Naive thymus-derived CD4-positive, alpha-beta T cell (primary cell): ENCODE measurements at regions not wholly inside any gene's neighbourhood (a gene's known extent, or its start where the extent isn't known, plus 50 kb on each side); places are given as distances from the start of the nearest gene placed in this dataset.

Experiments
- ATAC-seq: fragments of 150-1000 bp; cut with Tn5 transposase; 2 replicates; pipeline ENCODE4 v1.10.0; 2021; ENCODE audit warnings: mild to moderate bottlenecking, moderate library complexity
- CTCF ChIA-PET: fragments of 350-600 bp; sonication (Branson Sonifier 250); formaldehyde crosslinking; loops from one replicate; lab custom pipeline; 2021; ENCODE audit warnings: antibody characterized with exemption; lab: Charles Lee
- POLR2A ChIA-PET: fragments of 350-600 bp; sonication (Branson Sonifier 250); formaldehyde crosslinking; loops from one replicate; lab custom pipeline; 2021; ENCODE audit warnings: antibody characterized with exemption, inconsistent platforms; lab: Charles Lee
- DNase-seq, 9 donors: peaks; one replicate each; pipeline versions ENCODE4 v3.0.0 to v3.0.0-alpha.2; 2020 to 2022; ENCODE audit warnings: mixed read lengths in 1 of 9
- H3K27ac ChIP-seq: one replicate; pipeline ENCODE4 v1.7.0; 2013; ENCODE audit warnings: mild to moderate bottlenecking, low read depth, low read length, moderate library complexity
- H3K27me3 ChIP-seq, 2 donors: one replicate each; pipeline ENCODE4 v1.7.0; 2013; ENCODE audit warnings: low read length in 2 of 2, mild to moderate bottlenecking in 2 of 2, moderate library complexity in 2 of 2; ENCODE audit not compliant: control insufficient read depth in 2 of 2, insufficient read depth in 2 of 2
- H3K36me3 ChIP-seq, 3 experiments: 1 replicate in 2 of 3; 2 replicates in 1 of 3; pipeline ENCODE4 v1.7.0; 2013; ENCODE audit warnings: low read length in 3 of 3, mild to moderate bottlenecking in 3 of 3, moderate library complexity in 1 of 3; ENCODE audit not compliant: insufficient read depth in 3 of 3, control insufficient read depth in 2 of 3
- H3K4me1 ChIP-seq, 2 donors: one replicate each; pipeline ENCODE4 v1.7.0; 2013; ENCODE audit warnings: low read length in 2 of 2, mild to moderate bottlenecking in 2 of 2, moderate library complexity in 1 of 2; ENCODE audit not compliant: control insufficient read depth in 2 of 2, insufficient read depth in 2 of 2
- H3K4me3 ChIP-seq: 2 replicates; pipeline ENCODE4 v1.7.0; 2013; ENCODE audit warnings: mild to moderate bottlenecking, low read length
- H3K9me3 ChIP-seq, 3 experiments: 1 replicate in 2 of 3; 2 replicates in 1 of 3; pipeline ENCODE4 v1.7.0; 2013; ENCODE audit warnings: low read length in 3 of 3; ENCODE audit not compliant: control insufficient read depth in 2 of 3
- H3K27ac Mint-ChIP-seq, 9 donors: one replicate each; pipeline ENCODE4 v1.8.0; 2020 to 2022; ENCODE audit warnings: mixed read lengths in 9 of 9, mild to moderate bottlenecking in 8 of 9, moderate library complexity in 5 of 9, inconsistent platforms in 2 of 9
- H3K27me3 Mint-ChIP-seq, 5 donors: one replicate each; pipeline ENCODE4 v1.8.0; 2021 to 2022; ENCODE audit warnings: mixed read lengths in 5 of 5, mild to moderate bottlenecking in 1 of 5
- H3K36me3 Mint-ChIP-seq, 5 donors: one replicate each; pipeline ENCODE4 v1.8.0; 2020 to 2022; ENCODE audit warnings: mixed read lengths in 5 of 5, mild to moderate bottlenecking in 3 of 5, inconsistent platforms in 1 of 5
- H3K4me1 Mint-ChIP-seq, 7 donors: one replicate each; pipeline ENCODE4 v1.8.0; 2020 to 2022; ENCODE audit warnings: mixed read lengths in 7 of 7, mild to moderate bottlenecking in 3 of 7, inconsistent platforms in 1 of 7
- H3K4me3 Mint-ChIP-seq, 10 donors: one replicate each; pipeline ENCODE4 v1.8.0; 2020 to 2022; ENCODE audit warnings: mild to moderate bottlenecking in 10 of 10, mixed read lengths in 10 of 10, moderate library complexity in 6 of 10, inconsistent platforms in 2 of 10
- H3K9me3 Mint-ChIP-seq, 11 donors: one replicate each; pipeline ENCODE4 v1.8.0; 2020 to 2022; ENCODE audit warnings: mixed read lengths in 11 of 11, mild to moderate bottlenecking in 4 of 11, inconsistent platforms in 1 of 11, moderate library complexity in 1 of 11
- intact Hi-C, 2 donors: fragments of 100-400 bp; cut with micrococcal nuclease; formaldehyde crosslinking; loops; one replicate each; pipeline ENCODE4 v1.15.1; 2023

DNA sequence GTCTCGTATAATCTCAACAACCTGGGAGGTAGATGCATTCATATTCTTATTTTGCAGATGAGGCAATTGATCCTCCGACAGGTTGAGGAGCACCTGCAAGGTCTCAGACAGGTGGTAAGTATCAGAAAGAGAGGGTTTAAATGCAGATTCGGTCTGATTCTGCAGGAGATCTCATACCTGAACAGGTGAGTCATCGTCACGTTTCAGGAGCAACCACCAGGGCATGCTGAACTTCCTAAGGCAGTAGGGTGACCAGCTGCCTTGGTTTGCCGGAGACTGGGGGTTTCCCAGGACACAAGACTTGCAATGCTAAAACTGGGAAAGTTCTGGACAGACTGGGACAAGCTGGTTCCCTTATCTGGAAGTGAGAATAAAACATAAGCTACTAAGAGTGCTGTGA, 68.8 kb upstream of the TSHZ3 start:
- H3K4me3 ChIP-seq, result no peak overlapping the region
- Mint-ChIP-seq H3K27me3 (peaks cover 0 to 47% (median 29%) of the 10 kb centered on the region in 5 donors), H3K4me3 (no peak overlapping the region), H3K4me1 (no peaks in the 10 kb centered on the region), H3K36me3 (no peaks in the 10 kb centered on the region), H3K27ac (no peak overlapping the region), H3K9me3 (peaks cover 0 to 2% (median 0%) of the 10 kb centered on the region in 11 donors)
- no peak for ATAC-seq
- no peak for DNase-seq
- intact Hi-C loops, result no loop called here
- POLR2A ChIA-PET, result no interaction called here
- H3K27me3 ChIP-seq, result no peaks in the 10 kb centered on the region
- CTCF ChIA-PET, result no interaction called here
- H3K36me3 ChIP-seq, result no peaks in the 10 kb centered on the region
- no peak overlapping the region for H3K27ac ChIP-seq
- no peaks in the 10 kb centered on the region for H3K9me3 ChIP-seq
- no peaks in the 10 kb centered on the region for H3K4me1 ChIP-seq

DNA sequence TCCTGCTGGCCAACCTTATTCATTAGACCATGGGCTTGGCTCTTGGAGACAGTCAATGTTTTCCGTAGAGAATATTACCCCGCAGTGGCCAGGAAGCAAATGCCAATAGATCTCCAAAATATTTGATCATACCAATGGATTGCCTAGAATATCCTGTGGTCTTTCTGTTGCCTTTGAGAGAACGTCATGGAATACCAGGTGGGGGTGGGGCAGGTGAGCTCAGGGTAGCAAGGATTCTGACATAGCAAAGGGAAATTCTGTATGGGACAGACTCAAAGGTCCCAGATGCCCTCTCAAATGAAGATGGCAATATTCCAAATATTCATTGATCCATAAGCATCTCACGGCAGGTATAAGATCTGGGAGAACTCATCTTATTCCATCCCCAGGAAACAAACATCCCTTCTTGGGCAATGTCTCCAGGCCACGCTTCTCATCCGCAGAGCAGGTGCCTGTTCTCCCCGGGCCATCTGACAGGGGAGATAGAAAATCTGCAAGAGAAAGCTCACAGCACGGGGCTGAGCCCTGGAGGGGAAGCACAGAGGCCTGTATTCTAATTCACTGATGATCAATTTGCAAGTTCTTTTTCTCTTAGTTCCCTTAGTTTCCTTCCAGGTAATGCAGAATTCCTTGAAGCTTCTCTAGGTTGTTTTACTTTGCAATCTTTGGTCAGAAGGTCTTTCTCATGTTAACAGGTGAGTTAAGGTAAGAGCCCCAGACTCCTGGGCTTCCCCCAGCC, 69.6 kb upstream of the TSHZ3 start:
- Histone ChIP-seq H3K27ac (no peak overlapping the region), H3K9me3 (no peaks in the 10 kb centered on the region), H3K36me3 (no peaks in the 10 kb centered on the region), H3K4me1 (no peaks in the 10 kb centered on the region), H3K27me3 (no peaks in the 10 kb centered on the region), H3K4me3 (no peak overlapping the region)
- no peak for ATAC-seq
- peaks cover 0 to 2% (median 0%) of the 10 kb centered on the region in 11 donors for H3K9me3 Mint-ChIP-seq
- H3K4me3 Mint-ChIP-seq, result no peak overlapping the region
- no peak overlapping the region for H3K27ac Mint-ChIP-seq
- CTCF ChIA-PET, result no interaction called here
- no peaks in the 10 kb centered on the region for H3K4me1 Mint-ChIP-seq
- POLR2A ChIA-PET, result no interaction called here
- H3K27me3 Mint-ChIP-seq, result peaks cover 0 to 45% (median 29%) of the 10 kb centered on the region in 5 donors
- intact Hi-C loops, result no loop called here
- DNase-seq, result no peak
- H3K36me3 Mint-ChIP-seq, result no peaks in the 10 kb centered on the region

DNA sequence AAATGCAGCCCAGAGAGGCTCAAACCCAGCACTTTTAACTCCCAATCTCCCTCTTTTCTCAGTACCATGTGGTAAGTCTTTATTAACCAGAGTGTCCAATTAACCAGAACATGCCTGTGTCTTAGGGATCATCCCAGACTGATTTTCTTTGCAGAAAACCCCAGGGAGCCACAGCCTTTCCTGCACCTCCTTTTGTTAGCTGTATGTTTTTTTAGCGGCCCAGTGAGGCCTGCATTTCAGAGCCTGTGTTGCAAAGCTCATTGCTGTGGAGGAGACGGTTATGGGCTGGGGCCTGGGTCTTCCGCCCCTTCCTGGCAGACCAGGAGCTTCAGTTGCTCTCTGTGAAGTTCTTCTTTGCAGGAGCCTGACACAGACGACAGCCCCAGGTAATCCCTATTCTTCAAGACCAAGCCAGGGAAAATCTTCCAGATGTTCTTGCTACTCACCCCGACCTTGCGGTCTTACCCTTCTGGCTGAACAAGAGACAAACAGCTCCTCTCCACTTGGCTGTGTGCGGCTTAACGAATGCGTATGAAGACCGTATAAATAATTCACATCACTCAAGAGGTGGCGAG, 70.7 kb upstream of the TSHZ3 start:
- Mint-ChIP-seq H3K27ac (no peak overlapping the region), H3K9me3 (peaks cover 0 to 2% (median 0%) of the 10 kb centered on the region in 11 donors)
- POLR2A ChIA-PET, result no interaction called here

DNA sequence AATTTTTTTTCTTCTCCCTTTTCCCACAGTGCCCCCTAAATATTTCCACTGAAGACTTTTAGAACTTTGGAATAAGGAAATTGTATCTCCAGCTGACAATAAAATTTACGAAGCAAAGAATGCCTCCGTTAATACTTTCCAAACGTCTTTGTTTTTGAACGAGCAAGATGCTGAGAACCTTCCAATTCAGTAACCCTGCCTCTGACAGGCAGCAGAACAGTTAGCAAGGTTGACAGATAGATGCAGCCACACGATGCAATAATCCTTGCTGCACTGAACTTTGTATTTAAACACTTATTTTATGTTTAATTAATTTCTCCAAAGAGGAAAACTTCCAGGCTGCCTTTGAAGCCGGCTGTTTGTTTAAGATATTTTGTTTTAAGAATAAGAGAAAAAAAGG, 71.8 kb upstream of the TSHZ3 start:
- Mint-ChIP-seq H3K4me3 (no peak overlapping the region), H3K4me1 (no peaks in the 10 kb centered on the region), H3K36me3 (no peaks in the 10 kb centered on the region), H3K9me3 (peaks cover 0 to 2% (median 0%) of the 10 kb centered on the region in 11 donors), H3K27ac (no peak overlapping the region), H3K27me3 (peaks cover 0 to 45% (median 25%) of the 10 kb centered on the region in 5 donors)
- Histone ChIP-seq H3K36me3 (no peaks in the 10 kb centered on the region), H3K4me1 (no peaks in the 10 kb centered on the region), H3K4me3 (no peak overlapping the region), H3K27ac (no peak overlapping the region), H3K27me3 (no peaks in the 10 kb centered on the region), H3K9me3 (no peaks in the 10 kb centered on the region)
- DNase-seq, result no peak
- POLR2A ChIA-PET, result no interaction called here
- CTCF ChIA-PET, result no interaction called here
- intact Hi-C loops, result no loop called here
- no peak for ATAC-seq

More for the DNA sequence above, 70.7 kb upstream of the TSHZ3 start:
- Histone ChIP-seq H3K9me3 (no peaks in the 10 kb centered on the region), H3K36me3 (no peaks in the 10 kb centered on the region), H3K27ac (no peak overlapping the region), H3K4me3 (no peak overlapping the region), H3K27me3 (no peaks in the 10 kb centered on the region), H3K4me1 (no peaks in the 10 kb centered on the region)
- CTCF ChIA-PET, result interaction anchor here (0.6 kb wide), 1 partner anchor 182 kb away, joined by 3 read pairs; no protein-coding TSS in a partner anchor
- no peaks in the 10 kb centered on the region for H3K4me1 Mint-ChIP-seq
- no peaks in the 10 kb centered on the region for H3K36me3 Mint-ChIP-seq
- intact Hi-C loops, result no loop called here
- DNase-seq (no peak), ATAC-seq (no peak)
- peaks cover 0 to 47% (median 29%) of the 10 kb centered on the region in 5 donors for H3K27me3 Mint-ChIP-seq
- H3K4me3 Mint-ChIP-seq, result no peak overlapping the region

DNA sequence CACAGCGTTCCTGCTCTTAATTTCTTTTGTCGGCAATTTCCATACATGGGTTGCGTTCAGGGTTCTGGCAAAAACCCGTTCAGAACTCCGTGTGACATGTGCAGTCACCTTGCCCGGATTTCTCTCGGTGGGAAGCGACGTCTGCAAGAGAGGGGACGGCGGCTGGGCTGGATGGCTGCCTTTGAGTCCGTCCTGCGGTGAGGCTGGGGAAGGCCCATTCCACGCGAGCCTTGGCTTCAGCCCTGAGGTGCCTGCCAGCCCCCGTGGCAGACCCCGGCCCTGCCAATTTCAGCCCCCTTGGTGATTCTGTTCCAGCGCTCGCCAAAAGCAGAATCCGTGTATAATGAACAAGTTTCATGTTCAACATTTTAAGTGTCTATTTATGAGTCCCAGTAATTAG, 72.6 kb upstream of the TSHZ3 start:
- H3K27me3 ChIP-seq, result no peaks in the 10 kb centered on the region
- Mint-ChIP-seq H3K4me1 (no peaks in the 10 kb centered on the region), H3K27ac (no peak overlapping the region), H3K4me3 (no peak overlapping the region), H3K36me3 (no peaks in the 10 kb centered on the region), H3K27me3 (peaks cover 0 to 42% (median 20%) of the 10 kb centered on the region in 5 donors), H3K9me3 (peaks cover 0 to 2% (median 0%) of the 10 kb centered on the region in 11 donors)
- CTCF ChIA-PET, result no interaction called here
- POLR2A ChIA-PET, result no interaction called here
- no peaks in the 10 kb centered on the region for H3K36me3 ChIP-seq
- H3K27ac ChIP-seq, result no peak overlapping the region
- intact Hi-C loops, result no loop called here
- H3K4me1 ChIP-seq, result no peaks in the 10 kb centered on the region
- no peak overlapping the region for H3K4me3 ChIP-seq
- no peak for ATAC-seq
- no peak for DNase-seq
- H3K9me3 ChIP-seq, result no peaks in the 10 kb centered on the region

DNA sequence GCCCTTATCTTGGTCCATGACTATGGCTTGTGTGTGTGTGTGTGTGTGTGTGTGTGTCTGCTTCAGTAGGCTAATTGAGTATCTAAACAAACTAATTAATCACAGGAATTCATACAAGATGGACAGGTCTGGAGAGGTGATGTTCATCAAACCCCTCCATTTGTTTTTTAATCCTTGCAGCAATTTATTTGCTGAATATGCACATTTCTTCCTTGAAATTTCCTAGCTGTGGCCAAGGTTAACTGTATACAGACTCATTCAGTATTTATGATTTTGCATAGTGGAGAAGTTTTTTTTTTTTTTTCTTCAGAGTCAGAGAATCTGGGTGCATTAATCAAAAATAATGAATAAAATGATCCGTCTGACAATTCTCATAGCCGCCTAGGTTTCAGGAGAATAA, 74.7 kb upstream of the TSHZ3 start:
- H3K27ac ChIP-seq, result no peak overlapping the region
- no peak overlapping the region for H3K4me3 Mint-ChIP-seq
- H3K27me3 ChIP-seq, result no peaks in the 10 kb centered on the region
- H3K4me1 ChIP-seq, result no peaks in the 10 kb centered on the region
- CTCF ChIA-PET, result no interaction called here
- ATAC-seq, result no peak
- H3K4me3 ChIP-seq, result no peak overlapping the region
- peaks cover 0 to 2% (median 0%) of the 10 kb centered on the region in 11 donors for H3K9me3 Mint-ChIP-seq
- no peaks in the 10 kb centered on the region for H3K4me1 Mint-ChIP-seq
- intact Hi-C loops, result no loop called here
- H3K36me3 Mint-ChIP-seq, result no peaks in the 10 kb centered on the region
- H3K9me3 ChIP-seq, result no peaks in the 10 kb centered on the region
- no peak for DNase-seq
- POLR2A ChIA-PET, result no interaction called here
- no peaks in the 10 kb centered on the region for H3K36me3 ChIP-seq
- H3K27ac Mint-ChIP-seq, result no peak overlapping the region
- peaks cover 0 to 32% (median 17%) of the 10 kb centered on the region in 5 donors for H3K27me3 Mint-ChIP-seq
